SHP77 (cell line): ENCODE measurements at regions not wholly inside any gene's neighbourhood (a gene's known extent, or its start where the extent isn't known, plus 50 kb on each side); places are given as distances from the start of the nearest gene placed in this dataset.
"Not testable (repeated sequence)": the region's sequence is repeated elsewhere in the genome, so short reads cannot be mapped to it uniquely, and the experiment has no call there.

Experiments used
- DNase-seq, 2 experiments: peaks; one replicate each; lab custom pipeline; 2025; lab: John Stamatoyannopoulos, UW

GRCh38 chr14:86221755-86222154 lies 691.8 kb downstream of the FLRT2 start:
- peak in 1 of 2 experiments; percentile 36 for DNase-seq

- peak; percentile 13 to 60 for DNase-seq
Measured at GRCh38 chr14:86221000-86221399, 691.1 kb downstream of the FLRT2 start.

- no peak for DNase-seq
Measured at GRCh38 chr14:86217523-86217922, 687.6 kb downstream of the FLRT2 start.

- no peak for DNase-seq
Measured at GRCh38 chr14:86203843-86204242, 673.9 kb downstream of the FLRT2 start.

GRCh38 chr14:86196471-86196870 lies 666.5 kb downstream of the FLRT2 start:
- no peak for DNase-seq

GRCh38 chr14:86193756-86194155 lies 663.8 kb downstream of the FLRT2 start:
- no peak for DNase-seq

GRCh38 chr14:86179980-86180379 lies 650.0 kb downstream of the FLRT2 start:
- DNase-seq = no peak

- peak in 1 of 2 experiments; percentile 5 for DNase-seq
Measured at GRCh38 chr14:86168371-86168770, 638.4 kb downstream of the FLRT2 start.

- DNase-seq = peak in 1 of 2 experiments; percentile 14
Measured at GRCh38 chr14:86166541-86166940, 636.6 kb downstream of the FLRT2 start.

- no peak for DNase-seq
Measured at GRCh38 chr14:86153480-86153879, 623.5 kb downstream of the FLRT2 start.

- no peak for DNase-seq
Measured at GRCh38 chr14:86143248-86143647, 613.3 kb downstream of the FLRT2 start.

GRCh38 chr14:86141966-86142365 lies 612.0 kb downstream of the FLRT2 start:
- DNase-seq = no peak

- DNase-seq = no peak
Measured at GRCh38 chr14:86129426-86129825, 599.5 kb downstream of the FLRT2 start.

GRCh38 chr14:86124328-86124727 lies 594.4 kb downstream of the FLRT2 start:
- DNase-seq = no peak

- DNase-seq = no peak
Measured at GRCh38 chr14:86115972-86116371, 586.0 kb downstream of the FLRT2 start.

- not testable (repeated sequence) for DNase-seq
Measured at GRCh38 chr14:86110871-86111270, 580.9 kb downstream of the FLRT2 start.

- DNase-seq = no peak
Measured at GRCh38 chr14:86104691-86105265, 574.8 kb downstream of the FLRT2 start.

GRCh38 chr14:86094512-86094911 lies 564.6 kb downstream of the FLRT2 start:
- DNase-seq = no peak

- DNase-seq = no peak
Measured at GRCh38 chr14:86091811-86092210, 561.9 kb downstream of the FLRT2 start.

- DNase-seq = no peak
Measured at GRCh38 chr14:86088156-86088555, 558.2 kb downstream of the FLRT2 start.

- no peak for DNase-seq
Measured at GRCh38 chr14:86087377-86087776, 557.4 kb downstream of the FLRT2 start.

GRCh38 chr14:86086962-86087361 lies 557.0 kb downstream of the FLRT2 start:
- no peak for DNase-seq

- no peak for DNase-seq
Measured at GRCh38 chr14:86084097-86084496, 554.2 kb downstream of the FLRT2 start.

- no peak for DNase-seq
Measured at GRCh38 chr14:86083616-86084015, 553.7 kb downstream of the FLRT2 start.
